Natural killer cell (primary cell): ENCODE measurements at regions not wholly inside any gene's neighbourhood (a gene's known extent, or its start where the extent isn't known, plus 50 kb on each side); places are given as distances from the start of the nearest gene placed in this dataset.

Experiments used
- ATAC-seq, 3 donors: fragments of 150-1000 bp in 2 of 3; fragments of 200-7000 bp in 1 of 3; cut with Tn5 transposase; 1 replicate in 1 of 3; 2 replicates in 2 of 3; pipeline ENCODE4 v1.10.0; 2021; ENCODE audit warnings: mild to moderate bottlenecking in 2 of 3, moderate library complexity in 2 of 3
- DNase-seq, 2 donors: peaks; one replicate each; pipeline versions ENCODE4 v3.0.0 to v3.0.0-alpha.2; 2013 to 2021; ENCODE audit warnings: mixed read lengths in 1 of 2
- H3K27ac ChIP-seq: one replicate; pipeline ENCODE4 v1.5.1; 2013; ENCODE audit warnings: mild to moderate bottlenecking, low read length
- H3K27me3 ChIP-seq: one replicate; pipeline ENCODE4 v1.6.1; 2013; ENCODE audit warnings: low read length; ENCODE audit not compliant: control insufficient read depth, insufficient read depth
- H3K36me3 ChIP-seq: one replicate; pipeline ENCODE4 v1.6.1; 2013; ENCODE audit warnings: low read length; ENCODE audit not compliant: control insufficient read depth, insufficient read depth
- H3K4me1 ChIP-seq: one replicate; pipeline ENCODE4 v1.6.1; 2013; ENCODE audit warnings: low read length; ENCODE audit not compliant: control insufficient read depth, insufficient read depth
- H3K4me3 ChIP-seq: one replicate; pipeline ENCODE4 v1.5.1; 2013; ENCODE audit warnings: low read length
- H3K9me3 ChIP-seq: one replicate; pipeline ENCODE4 v1.6.1; 2013; ENCODE audit warnings: low read length; ENCODE audit not compliant: control insufficient read depth, insufficient read depth
- H3K27ac Mint-ChIP-seq, 2 donors: one replicate each; pipeline ENCODE4 v1.8.0; 2022; ENCODE audit warnings: mild to moderate bottlenecking in 2 of 2, mixed read lengths in 2 of 2, moderate library complexity in 1 of 2
- H3K27me3 Mint-ChIP-seq, 2 donors: one replicate each; pipeline ENCODE4 v1.8.0; 2022; ENCODE audit warnings: low read depth in 2 of 2, mixed read lengths in 2 of 2
- H3K36me3 Mint-ChIP-seq: one replicate; pipeline ENCODE4 v1.8.0; 2022; ENCODE audit warnings: mixed read lengths
- H3K4me1 Mint-ChIP-seq, 2 donors: one replicate each; pipeline ENCODE4 v1.8.0; 2022; ENCODE audit warnings: mixed read lengths in 2 of 2
- H3K4me3 Mint-ChIP-seq: one replicate; pipeline ENCODE4 v1.8.0; 2022; ENCODE audit warnings: mild to moderate bottlenecking, moderate library complexity, mixed read lengths
- H3K9me3 Mint-ChIP-seq, 2 donors: one replicate each; pipeline ENCODE4 v1.8.0; 2022; ENCODE audit warnings: mixed read lengths in 2 of 2
- WGBS: methylation state at CpG from one replicate; pipeline ENCODE4 v1.1.7; 2013; ENCODE audit warnings: missing lambda C conversion rate; ENCODE audit not compliant: insufficient coverage; 5-methylcytosine and 5-hydroxymethylcytosine counted together
- intact Hi-C: fragments of 100-400 bp; cut with micrococcal nuclease; formaldehyde crosslinking; loops from one replicate; pipeline ENCODE4 v1.14.2; 2022
- TF ChIP-seq, protein P1 (sequence below): fragments of 200-600 bp; IDR thresholded peaks from one replicate; pipeline ENCODE4 v1.8.0; 2022; ENCODE audit warnings: antibody characterized with exemption

DNA sequence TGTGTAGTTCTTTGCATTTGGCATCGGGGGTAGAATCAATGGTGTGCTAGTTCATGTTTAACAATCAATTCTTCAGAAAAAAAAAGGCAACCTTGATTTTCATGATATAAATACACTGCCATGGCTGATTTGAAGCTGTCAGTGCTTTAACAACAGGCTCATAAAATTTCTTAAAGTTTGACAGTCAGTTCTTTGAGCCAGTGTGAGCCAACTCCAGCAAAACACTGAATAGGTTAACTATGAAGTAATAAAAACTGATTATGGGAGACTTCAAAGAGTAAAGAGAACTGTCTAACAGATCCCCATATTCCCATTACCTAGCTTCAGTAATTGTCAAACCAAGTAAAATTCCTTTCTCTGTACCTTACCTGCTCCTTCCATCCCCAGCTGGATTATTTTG, 241.7 kb upstream of the SUCLG2 start:
- Mint-ChIP-seq H3K27me3 (peaks cover 0 to 6% of the 10 kb centered on the region in 2 donors), H3K4me1 (no peaks in the 10 kb centered on the region), H3K27ac (no peak overlapping the region), H3K36me3 (no peaks in the 10 kb centered on the region), H3K4me3 (no peak overlapping the region), H3K9me3 (no peaks in the 10 kb centered on the region)
- no peak for ATAC-seq
- intact Hi-C loops = no loop called here
- Histone ChIP-seq H3K4me3 (no peak overlapping the region), H3K9me3 (no peaks in the 10 kb centered on the region), H3K27me3 (no peaks in the 10 kb centered on the region), H3K4me1 (no peaks in the 10 kb centered on the region), H3K36me3 (no peaks in the 10 kb centered on the region), H3K27ac (no peak overlapping the region)
- DNase-seq = no peak
- TF ChIP-seq, protein P1, sequence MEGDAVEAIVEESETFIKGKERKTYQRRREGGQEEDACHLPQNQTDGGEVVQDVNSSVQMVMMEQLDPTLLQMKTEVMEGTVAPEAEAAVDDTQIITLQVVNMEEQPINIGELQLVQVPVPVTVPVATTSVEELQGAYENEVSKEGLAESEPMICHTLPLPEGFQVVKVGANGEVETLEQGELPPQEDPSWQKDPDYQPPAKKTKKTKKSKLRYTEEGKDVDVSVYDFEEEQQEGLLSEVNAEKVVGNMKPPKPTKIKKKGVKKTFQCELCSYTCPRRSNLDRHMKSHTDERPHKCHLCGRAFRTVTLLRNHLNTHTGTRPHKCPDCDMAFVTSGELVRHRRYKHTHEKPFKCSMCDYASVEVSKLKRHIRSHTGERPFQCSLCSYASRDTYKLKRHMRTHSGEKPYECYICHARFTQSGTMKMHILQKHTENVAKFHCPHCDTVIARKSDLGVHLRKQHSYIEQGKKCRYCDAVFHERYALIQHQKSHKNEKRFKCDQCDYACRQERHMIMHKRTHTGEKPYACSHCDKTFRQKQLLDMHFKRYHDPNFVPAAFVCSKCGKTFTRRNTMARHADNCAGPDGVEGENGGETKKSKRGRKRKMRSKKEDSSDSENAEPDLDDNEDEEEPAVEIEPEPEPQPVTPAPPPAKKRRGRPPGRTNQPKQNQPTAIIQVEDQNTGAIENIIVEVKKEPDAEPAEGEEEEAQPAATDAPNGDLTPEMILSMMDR = no peak
- no CpG with 5 or more reads among the region's 1 CpG for WGBS

DNA sequence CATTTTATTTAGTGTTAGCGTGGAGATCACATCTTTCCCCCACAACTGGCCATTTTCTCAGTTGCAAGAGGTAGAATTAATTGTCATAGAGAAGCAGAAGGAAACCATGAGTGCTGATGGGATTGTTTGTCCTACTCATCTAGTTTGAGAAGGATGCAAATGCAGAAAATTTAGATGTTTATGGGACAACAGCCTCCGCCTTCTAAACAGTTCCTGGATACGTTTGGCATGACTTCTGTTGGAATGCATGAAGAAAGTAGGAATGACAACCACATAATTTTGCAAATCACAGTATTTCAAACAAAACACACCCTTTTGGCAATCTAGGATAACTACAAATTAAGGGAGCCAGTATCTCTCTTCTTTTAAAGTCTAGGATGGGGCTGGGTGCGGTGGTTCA, 240.1 kb upstream of the SUCLG2 start:
- intact Hi-C loops = no loop called here
- no peak overlapping the region for H3K4me3 Mint-ChIP-seq
- peaks cover 0 to 6% of the 10 kb centered on the region in 2 donors for H3K27me3 Mint-ChIP-seq
- no peak overlapping the region for H3K4me3 ChIP-seq
- H3K4me1 ChIP-seq = no peaks in the 10 kb centered on the region
- no peak overlapping the region for H3K27ac ChIP-seq
- no peaks in the 10 kb centered on the region for H3K36me3 ChIP-seq
- no peak overlapping the region for H3K27ac Mint-ChIP-seq
- H3K9me3 Mint-ChIP-seq = peaks cover 2 to 7% of the 10 kb centered on the region in 2 donors
- TF ChIP-seq, protein P1 = no peak
- no peak for DNase-seq
- WGBS = 90% methylated on average over 2 of the region's 4 CpGs
- H3K27me3 ChIP-seq = no peaks in the 10 kb centered on the region
- peaks cover 1% of the 10 kb centered on the region for H3K9me3 ChIP-seq
- ATAC-seq = no peak
- no peaks in the 10 kb centered on the region for H3K4me1 Mint-ChIP-seq
- H3K36me3 Mint-ChIP-seq = no peaks in the 10 kb centered on the region

GRCh38 chr3:67884345-67884744, 229.9 kb upstream of the SUCLG2 start:
- H3K9me3 Mint-ChIP-seq = no peaks in the 10 kb centered on the region

DNA sequence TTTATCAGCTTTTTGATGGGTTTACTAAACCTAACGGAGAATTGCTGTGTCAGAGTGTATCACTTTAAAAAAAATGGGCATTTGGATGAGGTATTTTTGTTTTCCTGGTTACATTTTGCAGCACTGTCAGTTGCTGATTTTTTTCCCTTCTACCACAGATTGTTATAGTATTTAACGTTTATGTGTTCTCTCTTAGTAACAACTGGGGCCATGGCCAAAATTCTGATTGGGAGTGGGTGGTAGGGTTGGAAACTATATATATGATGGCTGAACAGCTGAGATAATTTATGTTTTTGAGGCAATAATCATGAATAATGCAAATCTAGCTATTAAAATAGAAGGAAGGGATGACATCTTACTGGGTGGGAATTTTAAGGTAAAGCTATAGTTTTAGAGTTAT, 229.4 kb upstream of the SUCLG2 start:
- Mint-ChIP-seq H3K9me3 (no peaks in the 10 kb centered on the region), H3K4me1 (no peaks in the 10 kb centered on the region), H3K4me3 (no peak overlapping the region), H3K36me3 (no peaks in the 10 kb centered on the region), H3K27me3 (peaks cover 2 to 5% of the 10 kb centered on the region in 2 donors), H3K27ac (no peak overlapping the region)
- Histone ChIP-seq H3K9me3 (peaks cover 3% of the 10 kb centered on the region), H3K27ac (no peak overlapping the region), H3K27me3 (no peaks in the 10 kb centered on the region), H3K4me1 (no peaks in the 10 kb centered on the region), H3K36me3 (no peaks in the 10 kb centered on the region), H3K4me3 (no peak overlapping the region)
- TF ChIP-seq, protein P1 = no peak
- no peak for DNase-seq
- intact Hi-C loops = no loop called here
- ATAC-seq = no peak
- WGBS = 85% methylated on average over 2 of the region's 2 CpGs

More at GRCh38 chr3:67884345-67884744, 229.9 kb upstream of the SUCLG2 start:
- intact Hi-C loops = no loop called here
- no peak overlapping the region for H3K4me3 ChIP-seq
- ATAC-seq (no peak), DNase-seq (no peak)
- H3K27ac ChIP-seq = no peak overlapping the region
- no peaks in the 10 kb centered on the region for H3K4me1 Mint-ChIP-seq
- peaks cover 2 to 5% of the 10 kb centered on the region in 2 donors for H3K27me3 Mint-ChIP-seq
- no peaks in the 10 kb centered on the region for H3K36me3 Mint-ChIP-seq
- no peak overlapping the region for H3K27ac Mint-ChIP-seq
- H3K36me3 ChIP-seq = no peaks in the 10 kb centered on the region
- TF ChIP-seq, protein P1 = no peak
- H3K4me3 Mint-ChIP-seq = no peak overlapping the region
- 86% methylated on average over 1 of the region's 1 CpG for WGBS
- H3K4me1 ChIP-seq = no peaks in the 10 kb centered on the region
- H3K27me3 ChIP-seq = no peaks in the 10 kb centered on the region
- peaks cover 3% of the 10 kb centered on the region for H3K9me3 ChIP-seq
